HEK293 (cell line): ENCODE measurements at regions not wholly inside any gene's neighbourhood (a gene's known extent, or its start where the extent isn't known, plus 50 kb on each side); places are given as distances from the start of the nearest gene placed in this dataset.
"Not testable (repeated sequence)": the region's sequence is repeated elsewhere in the genome, so short reads cannot be mapped to it uniquely, and the experiment has no call there.

Source experiments
- CTCF ChIA-PET: fragments of 350-600 bp; formaldehyde crosslinking; extraction: SDS; loops from one replicate; lab custom pipeline; 2021; ENCODE audit warnings: antibody characterized with exemption; lab: Yijun Ruan, JAX
- POLR2A ChIA-PET: fragments of 300-600 bp; formaldehyde crosslinking; extraction: SDS; loops from one replicate; lab custom pipeline; 2020; ENCODE audit warnings: antibody characterized with exemption, inconsistent platforms; lab: Yijun Ruan, JAX
- H3K27ac ChIP-seq: fragments of 200-500 bp; sonication (Bioruptor generic); 2 replicates; pipeline ENCODE4 v1.5.1; 2014; ENCODE audit warnings: low read depth, low read length, control low read depth, inconsistent platforms; ENCODE audit errors: extremely low read depth
- H3K36me3 ChIP-seq, 2 experiments: fragments of 200-500 bp in 1 of 2; sonication (Bioruptor generic) in 1 of 2; 1 replicate in 1 of 2; 2 replicates in 1 of 2; pipeline ENCODE4 v1.5.1; 2014 to 2017; ENCODE audit warnings: inconsistent platforms in 2 of 2, low read length in 2 of 2; ENCODE audit not compliant: control insufficient read depth in 2 of 2, insufficient read depth in 1 of 2
- H3K4me1 ChIP-seq: fragments of 200-500 bp; sonication (Bioruptor generic); 2 replicates; pipeline ENCODE4 v1.5.1; 2014; ENCODE audit warnings: mild to moderate bottlenecking, low read length, inconsistent platforms; ENCODE audit not compliant: control insufficient read depth, insufficient read depth
- H3K4me3 ChIP-seq: 2 replicates; pipeline ENCODE4 v1.5.1; 2011; ENCODE audit warnings: low read depth, mild to moderate bottlenecking, control low read depth, low read length, moderate library complexity
- H3K9me3 ChIP-seq: fragments of 200-500 bp; sonication (Bioruptor generic); 2 replicates; pipeline ENCODE4 v1.5.1; 2014; ENCODE audit warnings: low read depth, low read length, inconsistent platforms; ENCODE audit not compliant: control insufficient read depth, insufficient read depth
- SCRT2 ChIP-seq: fragments of 450-650 bp; formaldehyde crosslinking; IDR thresholded peaks from 2 replicates; pipeline ENCODE4 v1.5.1; 2016; ENCODE audit warnings: missing biosample characterization, missing genetic modification characterization
- ZBTB21 ChIP-seq: fragments of 450-650 bp; formaldehyde crosslinking; IDR thresholded peaks from 2 replicates; pipeline ENCODE4 v1.5.1; 2017; ENCODE audit warnings: missing biosample characterization, missing genetic modification characterization
- ZNF629 ChIP-seq: fragments of 450-650 bp; formaldehyde crosslinking; IDR thresholded peaks from 2 replicates; pipeline ENCODE4 v1.5.1; 2017; ENCODE audit warnings: missing biosample characterization, missing genetic modification characterization

DNA sequence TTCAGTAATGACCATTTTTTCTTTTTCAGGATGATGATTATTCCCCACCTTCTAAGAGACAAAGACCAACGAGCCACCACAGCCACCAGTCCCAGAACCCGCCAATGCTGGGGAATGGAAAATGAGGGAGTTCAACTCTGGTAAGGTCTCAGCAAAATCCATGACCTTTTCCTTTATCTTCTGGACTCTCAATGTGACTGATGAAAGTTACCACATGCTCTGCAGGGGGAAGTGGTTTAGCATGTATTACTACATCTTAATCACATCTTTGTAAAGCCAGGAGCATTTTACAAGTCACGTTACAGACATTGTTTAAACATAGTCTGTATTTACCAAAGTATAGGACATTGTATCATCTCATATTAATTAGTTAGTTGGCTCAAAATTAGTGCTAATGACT is 89.3 kb upstream of the METTL14 start:
- H3K4me1 ChIP-seq, POLR2A ChIA-PET, CTCF ChIA-PET, H3K4me3 ChIP-seq, H3K27ac ChIP-seq, H3K9me3 ChIP-seq: not testable (repeated sequence)
- peaks cover 0 to 23% of the 10 kb centered on the region in 2 experiments; a peak in 1 of 3 replicates for H3K36me3 ChIP-seq

GRCh38 chr4:118625097-118625496 is 60.1 kb upstream of the METTL14 start:
- CTCF ChIA-PET, H3K27ac ChIP-seq, POLR2A ChIA-PET, H3K9me3 ChIP-seq, H3K4me3 ChIP-seq, H3K4me1 ChIP-seq: not testable (repeated sequence)
- H3K36me3 ChIP-seq: peaks cover 0 to 10% of the 10 kb centered on the region in 2 experiments; a peak in 1 of 3 replicates

DNA sequence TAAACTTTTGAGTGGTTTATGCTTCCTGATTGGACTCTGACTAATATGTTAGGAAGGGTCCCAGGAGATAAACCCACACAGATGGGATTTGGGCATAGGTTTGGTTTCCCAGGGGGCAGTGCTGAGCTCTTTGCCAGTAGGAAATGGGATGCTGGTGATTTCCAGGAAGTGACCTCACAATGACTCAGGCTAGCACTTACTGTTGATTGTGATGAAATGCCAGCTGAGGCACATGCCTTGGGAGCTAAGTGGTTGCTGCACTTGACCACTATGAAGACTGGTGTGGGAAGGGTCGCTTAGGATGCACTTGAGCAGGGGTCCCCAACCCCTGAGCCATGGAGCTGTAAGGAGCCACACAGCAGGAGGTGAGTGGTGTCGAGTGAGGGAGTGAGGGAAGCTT is 55.5 kb upstream of the METTL14 start:
- H3K4me1 ChIP-seq, H3K27ac ChIP-seq, H3K4me3 ChIP-seq, H3K9me3 ChIP-seq, POLR2A ChIA-PET: not testable (repeated sequence)
- H3K36me3 ChIP-seq: peaks cover 0 to 29% of the 10 kb centered on the region in 2 experiments; a peak in 1 of 3 replicates
- TF ChIP-seq ZNF629 (tag by site-specific recombination) (peak; percentile 81), SCRT2 (tag by site-specific recombination) (peak; percentile 49; the same call in 1 of the 2 replicates), ZBTB21 (tag by site-specific recombination) (peak; percentile 76)
- CTCF ChIA-PET: interaction anchor here (0.7 kb wide), 1 partner anchor 508 kb away, joined by 3 read pairs; no protein-coding TSS in a partner anchor

GRCh38 chr4:118630897-118631296 is 54.3 kb upstream of the METTL14 start:
- H3K4me3 ChIP-seq, CTCF ChIA-PET, H3K27ac ChIP-seq, POLR2A ChIA-PET, H3K9me3 ChIP-seq, H3K4me1 ChIP-seq: not testable (repeated sequence)
- peaks cover 0 to 29% of the 10 kb centered on the region in 2 experiments; a peak in 1 of 3 replicates for H3K36me3 ChIP-seq

DNA sequence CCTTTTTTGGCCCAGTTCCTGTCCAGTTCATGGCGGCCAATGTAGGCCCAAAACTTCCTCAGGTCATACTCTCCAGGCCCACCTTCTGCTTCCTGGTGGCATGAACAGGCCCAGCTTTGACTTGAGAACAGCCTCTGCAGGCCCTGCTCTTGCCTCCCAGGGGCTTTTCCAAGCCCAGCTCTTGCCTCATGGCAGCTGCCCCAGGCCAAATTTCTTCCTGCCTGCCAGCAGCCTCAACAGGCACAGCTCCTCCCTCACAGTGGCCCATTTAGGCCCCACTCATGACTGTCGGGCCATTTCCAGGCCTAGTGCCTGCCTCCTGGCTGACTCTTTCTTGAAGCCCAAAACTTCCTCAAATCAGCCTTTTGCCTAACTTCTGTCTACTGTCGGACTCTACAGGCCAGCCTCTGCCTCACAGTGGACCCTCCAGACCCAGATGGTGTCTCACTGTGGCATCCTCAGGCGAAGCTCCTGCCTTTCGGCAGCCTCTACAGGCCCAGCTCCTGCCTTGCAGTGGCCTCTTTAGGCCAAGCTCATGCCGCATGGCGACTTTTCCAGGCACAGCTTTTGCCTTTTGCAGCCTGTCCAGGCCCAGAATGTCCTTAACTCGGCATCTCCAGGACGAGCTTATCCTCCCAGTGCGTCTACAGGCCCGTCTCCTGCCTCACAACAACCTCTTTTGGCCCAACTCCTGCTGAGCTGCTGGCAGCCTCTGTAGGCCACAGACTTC is 53.7 kb upstream of the METTL14 start:
- H3K4me3 ChIP-seq, CTCF ChIA-PET, POLR2A ChIA-PET, H3K4me1 ChIP-seq, H3K27ac ChIP-seq, H3K9me3 ChIP-seq: not testable (repeated sequence)
- peaks cover 0 to 29% of the 10 kb centered on the region in 2 experiments; a peak in 1 of 3 replicates for H3K36me3 ChIP-seq

DNA sequence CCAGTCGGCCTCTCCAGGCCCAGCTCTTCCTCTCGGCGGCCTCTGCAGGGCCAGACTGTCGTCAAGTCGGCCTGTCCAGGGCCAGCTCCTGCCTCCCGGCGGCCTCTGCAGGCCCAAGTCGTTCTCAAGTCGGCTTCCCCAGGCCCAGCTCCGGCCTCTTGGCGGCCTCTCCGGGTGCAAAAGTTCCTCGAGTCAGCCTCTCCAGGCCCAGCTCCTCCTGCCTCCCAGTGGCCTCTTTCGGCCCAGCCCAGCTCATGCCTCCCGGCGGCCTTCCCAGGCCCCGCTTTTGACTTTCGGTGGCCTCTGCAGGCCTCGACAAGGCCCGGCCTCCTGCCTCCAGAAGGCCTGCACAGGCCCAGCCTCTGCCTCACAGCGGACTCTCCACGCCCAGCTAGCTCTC is 51.7 kb upstream of the METTL14 start:
- H3K4me3 ChIP-seq, H3K4me1 ChIP-seq, CTCF ChIA-PET, POLR2A ChIA-PET, H3K27ac ChIP-seq, H3K9me3 ChIP-seq: not testable (repeated sequence)
- peaks cover 0 to 29% of the 10 kb centered on the region in 2 experiments; a peak in 1 of 3 replicates for H3K36me3 ChIP-seq

GRCh38 chr4:118634126-118634875 is 50.9 kb upstream of the METTL14 start:
- H3K4me3 ChIP-seq, H3K9me3 ChIP-seq, H3K27ac ChIP-seq, H3K4me1 ChIP-seq, POLR2A ChIA-PET: not testable (repeated sequence)
- H3K36me3 ChIP-seq: peaks cover 0 to 26% of the 10 kb centered on the region in 2 experiments; a peak in 1 of 3 replicates
- CTCF ChIA-PET: interaction anchor here (0.6 kb wide), 1 partner anchor 488 kb away, joined by 3 read pairs; no protein-coding TSS in a partner anchor
